H1 (cell line): ENCODE measurements at regions not wholly inside any gene's neighbourhood (a gene's known extent, or its start where the extent isn't known, plus 50 kb on each side); places are given as distances from the start of the nearest gene placed in this dataset.

Source experiments
- CHD7 ChIP-seq: fragments of 300-600 bp; sonication (generic); IDR thresholded peaks from 2 replicates; pipeline ENCODE4 v1.7.1; 2012; ENCODE audit warnings: low read length, moderate library complexity, mild to moderate bottlenecking, inconsistent platforms; ENCODE audit not compliant: insufficient replicate concordance
- SP4 ChIP-seq: IDR thresholded peaks from 2 replicates; pipeline ENCODE4 v1.6.1; 2012; ENCODE audit warnings: low read length, inconsistent platforms
- TF ChIP-seq, protein P1 (sequence below): IDR thresholded peaks from 2 replicates; pipeline ENCODE4 v1.6.1; 2011; ENCODE audit warnings: low read length, improper control_type of control experiment

- TF ChIP-seq CHD7: no peak
- TF ChIP-seq SP4: no peak
- TF ChIP-seq, protein P1, sequence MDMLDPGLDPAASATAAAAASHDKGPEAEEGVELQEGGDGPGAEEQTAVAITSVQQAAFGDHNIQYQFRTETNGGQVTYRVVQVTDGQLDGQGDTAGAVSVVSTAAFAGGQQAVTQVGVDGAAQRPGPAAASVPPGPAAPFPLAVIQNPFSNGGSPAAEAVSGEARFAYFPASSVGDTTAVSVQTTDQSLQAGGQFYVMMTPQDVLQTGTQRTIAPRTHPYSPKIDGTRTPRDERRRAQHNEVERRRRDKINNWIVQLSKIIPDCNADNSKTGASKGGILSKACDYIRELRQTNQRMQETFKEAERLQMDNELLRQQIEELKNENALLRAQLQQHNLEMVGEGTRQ: no peak
Observed at GRCh38 chr9:100774326-100774725, 196.4 kb downstream of the CAVIN4 start (continued).
